ENCODE measurements at regions not wholly inside any gene's neighbourhood (a gene's known extent, or its start where the extent isn't known, plus 50 kb on each side); places are given as distances from the start of the nearest gene placed in this dataset.
A peak's percentile ranks its signal among the peaks of the same experiment; 100 is the strongest.

DNA sequence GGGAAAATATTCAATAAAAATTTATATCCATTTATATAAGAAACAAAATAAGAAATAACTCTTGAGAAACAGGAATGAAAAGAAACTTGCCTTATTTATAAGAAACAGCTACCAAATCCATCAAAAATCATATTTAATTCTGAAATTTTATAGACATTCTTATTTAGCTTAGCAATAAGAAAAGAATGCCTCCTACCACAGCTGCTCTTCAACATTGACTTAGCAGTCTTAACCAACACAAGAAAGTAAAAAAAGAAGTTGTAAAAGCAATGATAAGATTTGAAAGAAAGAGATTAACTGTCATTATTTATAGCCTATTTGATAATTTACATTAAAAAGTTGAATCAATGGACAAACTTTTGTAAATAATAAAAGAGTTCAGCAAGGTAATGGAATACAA, 212.8 kb downstream of the ZNF365 start:
- TF ChIP-seq, protein P1, sequence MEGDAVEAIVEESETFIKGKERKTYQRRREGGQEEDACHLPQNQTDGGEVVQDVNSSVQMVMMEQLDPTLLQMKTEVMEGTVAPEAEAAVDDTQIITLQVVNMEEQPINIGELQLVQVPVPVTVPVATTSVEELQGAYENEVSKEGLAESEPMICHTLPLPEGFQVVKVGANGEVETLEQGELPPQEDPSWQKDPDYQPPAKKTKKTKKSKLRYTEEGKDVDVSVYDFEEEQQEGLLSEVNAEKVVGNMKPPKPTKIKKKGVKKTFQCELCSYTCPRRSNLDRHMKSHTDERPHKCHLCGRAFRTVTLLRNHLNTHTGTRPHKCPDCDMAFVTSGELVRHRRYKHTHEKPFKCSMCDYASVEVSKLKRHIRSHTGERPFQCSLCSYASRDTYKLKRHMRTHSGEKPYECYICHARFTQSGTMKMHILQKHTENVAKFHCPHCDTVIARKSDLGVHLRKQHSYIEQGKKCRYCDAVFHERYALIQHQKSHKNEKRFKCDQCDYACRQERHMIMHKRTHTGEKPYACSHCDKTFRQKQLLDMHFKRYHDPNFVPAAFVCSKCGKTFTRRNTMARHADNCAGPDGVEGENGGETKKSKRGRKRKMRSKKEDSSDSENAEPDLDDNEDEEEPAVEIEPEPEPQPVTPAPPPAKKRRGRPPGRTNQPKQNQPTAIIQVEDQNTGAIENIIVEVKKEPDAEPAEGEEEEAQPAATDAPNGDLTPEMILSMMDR (IDR thresholded peaks at IDR 0.05), result no peak
- TF ChIP-seq POLR2A (IDR thresholded peaks at IDR 0.05), result no peak
- Histone ChIP-seq H3K36me3 (no peaks in the 10 kb centered on the region), H3K9me3 (no peaks in the 10 kb centered on the region), H3K27ac (no peak overlapping the region), H3K27me3 (no peaks in the 10 kb centered on the region), H3K4me1 (no peaks in the 10 kb centered on the region), H3K4me3 (no peak overlapping the region)
- DNase-seq, result no peak

DNA sequence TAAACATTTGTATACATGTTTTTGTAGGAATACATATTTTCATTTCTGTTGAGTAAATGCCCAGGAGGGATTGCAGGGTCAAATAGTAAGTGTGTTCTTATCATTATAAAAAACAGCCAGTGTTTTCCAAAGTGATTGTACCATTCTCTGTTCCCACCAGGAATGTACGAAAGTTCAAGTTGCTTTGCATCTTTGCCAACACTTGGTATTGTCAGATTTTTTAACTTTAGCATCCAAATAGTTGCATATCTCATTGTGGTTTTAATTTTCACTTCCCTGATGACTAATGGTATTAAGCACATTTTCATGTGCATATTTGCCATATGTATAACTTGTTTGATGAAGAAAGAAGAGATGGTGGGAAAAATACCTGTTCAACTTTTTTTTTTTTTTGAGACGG, 213.9 kb downstream of the ZNF365 start:
- Histone ChIP-seq H3K4me1 (no peaks in the 10 kb centered on the region), H3K27ac (no peak overlapping the region), H3K4me3 (no peak overlapping the region), H3K9me3 (no peaks in the 10 kb centered on the region), H3K27me3 (no peaks in the 10 kb centered on the region), H3K36me3 (no peaks in the 10 kb centered on the region)
- no peak for DNase-seq
- TF ChIP-seq, protein P1 (IDR thresholded peaks at IDR 0.05), result no peak
- no peak for TF ChIP-seq POLR2A (IDR thresholded peaks at IDR 0.05)

DNA sequence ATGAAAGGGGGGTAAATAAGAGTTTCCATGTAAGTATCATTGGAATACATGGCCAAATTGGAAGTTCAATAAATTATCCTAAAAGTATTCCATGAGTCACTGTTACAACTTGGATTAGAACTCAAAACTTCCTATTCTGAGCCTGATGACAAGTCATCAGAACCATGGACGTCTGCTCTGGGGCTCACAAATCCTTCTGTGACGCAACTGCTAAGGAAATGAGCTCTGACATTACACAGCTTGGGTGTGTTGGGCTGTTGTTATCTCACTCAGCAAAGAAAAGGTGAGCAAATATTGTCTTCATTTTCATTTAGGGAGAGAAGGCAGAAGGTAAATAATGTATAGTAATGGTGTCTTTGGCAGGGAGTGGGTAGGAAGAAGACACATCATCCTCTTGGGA, 214.8 kb upstream of the ADO start:
- Histone ChIP-seq H3K36me3 (no peaks in the 10 kb centered on the region), H3K4me3 (no peak overlapping the region), H3K27ac (no peak overlapping the region), H3K27me3 (no peaks in the 10 kb centered on the region), H3K4me1 (no peaks in the 10 kb centered on the region), H3K9me3 (no peaks in the 10 kb centered on the region)
- no peak for DNase-seq
- TF ChIP-seq POLR2A (IDR thresholded peaks at IDR 0.05), result no peak
- TF ChIP-seq, protein P1 (IDR thresholded peaks at IDR 0.05), result no peak

DNA sequence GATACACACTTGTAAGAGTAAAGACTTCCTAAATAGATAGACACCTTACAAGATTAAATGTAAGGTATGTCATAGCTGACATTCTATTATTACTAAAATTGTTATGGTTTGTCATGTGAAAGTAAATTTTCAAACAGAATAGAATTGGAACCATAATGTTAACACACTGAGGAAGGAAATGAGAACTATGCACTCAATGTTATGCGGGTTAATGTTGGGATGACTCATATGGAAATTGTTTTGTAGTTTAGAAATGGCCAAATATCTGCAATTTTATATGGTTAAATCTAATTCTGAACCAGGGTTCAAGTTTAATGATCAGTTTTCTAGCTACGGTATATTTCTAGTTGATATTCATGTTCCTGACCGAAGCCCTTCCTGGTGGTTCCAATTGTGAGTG, 214.2 kb upstream of the ADO start:
- H3K27me3 ChIP-seq, result no peaks in the 10 kb centered on the region
- H3K4me1 ChIP-seq, result no peaks in the 10 kb centered on the region
- H3K27ac ChIP-seq, result no peak overlapping the region
- no peak overlapping the region for H3K4me3 ChIP-seq
- TF ChIP-seq POLR2A (IDR thresholded peaks at IDR 0.05), result no peak
- TF ChIP-seq, protein P1 (IDR thresholded peaks at IDR 0.05), result no peak
- no peak for DNase-seq
- no peaks in the 10 kb centered on the region for H3K36me3 ChIP-seq
- H3K9me3 ChIP-seq, result no peaks in the 10 kb centered on the region

DNA sequence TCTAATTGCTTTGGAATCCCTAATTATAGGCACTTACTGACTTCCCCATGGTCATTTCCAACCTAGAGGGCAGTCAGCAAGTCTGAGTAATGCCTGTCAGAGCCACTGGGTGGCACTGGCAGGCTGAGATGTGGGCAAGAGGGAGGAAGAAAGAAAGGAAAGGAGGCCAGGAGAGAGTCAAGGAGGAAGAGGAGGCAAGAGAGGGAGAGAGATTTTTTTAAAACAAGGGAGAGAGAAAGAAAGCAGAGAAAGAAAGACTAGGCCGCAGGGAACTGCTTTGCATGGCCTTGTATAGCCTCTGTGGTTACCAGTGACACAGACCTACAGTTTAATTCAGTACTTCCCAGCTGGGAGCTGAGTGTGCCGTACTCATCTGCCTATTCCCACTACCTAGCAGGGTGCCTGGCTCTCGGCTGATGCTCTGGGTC, 210.4 kb upstream of the ADO start:
- Histone ChIP-seq H3K27ac (no peak overlapping the region), H3K4me3 (no peak overlapping the region), H3K4me1 (no peaks in the 10 kb centered on the region), H3K27me3 (no peaks in the 10 kb centered on the region), H3K36me3 (no peaks in the 10 kb centered on the region), H3K9me3 (no peaks in the 10 kb centered on the region)
- peak; percentile 57 to 78 (median 66) for DNase-seq
- TF ChIP-seq POLR2A (IDR thresholded peaks at IDR 0.05), result no peak
- TF ChIP-seq, protein P1 (IDR thresholded peaks at IDR 0.05), result peak; percentile 70 to 88 (median 82)

DNA sequence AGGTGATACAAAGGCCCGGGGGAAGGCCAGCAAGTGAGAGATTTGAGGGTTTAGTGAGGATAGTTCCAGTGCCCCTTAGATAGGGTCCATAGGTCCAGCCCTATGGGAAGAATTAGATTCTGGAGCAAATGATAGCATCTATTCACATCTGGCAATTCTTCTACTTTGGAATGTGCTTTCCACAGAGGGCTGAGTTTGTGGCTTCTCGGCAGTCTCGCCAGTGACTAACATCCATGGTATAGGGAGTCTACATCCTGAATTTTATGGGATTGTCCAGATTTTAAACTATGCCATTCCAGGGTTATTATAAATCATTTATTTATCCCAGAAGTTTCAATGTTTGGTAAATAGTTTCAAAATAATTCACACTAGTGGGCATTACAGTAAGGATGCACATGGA, 207.3 kb upstream of the ADO start:
- Histone ChIP-seq H3K36me3 (no peaks in the 10 kb centered on the region), H3K27ac (no peak overlapping the region)

More for the DNA sequence above, 207.3 kb upstream of the ADO start:
- no peak for DNase-seq
- H3K9me3 ChIP-seq, result no peaks in the 10 kb centered on the region
- H3K4me1 ChIP-seq, result no peaks in the 10 kb centered on the region
- no peaks in the 10 kb centered on the region for H3K27me3 ChIP-seq
- H3K4me3 ChIP-seq, result no peak overlapping the region
- TF ChIP-seq, protein P1 (IDR thresholded peaks at IDR 0.05), result no peak
- TF ChIP-seq POLR2A (IDR thresholded peaks at IDR 0.05), result no peak

Measured in Peyer's patch (tissue), 4 donors.